Mucosa of descending colon (tissue), 3 donors: ENCODE measurements at regions not wholly inside any gene's neighbourhood (a gene's known extent, or its start where the extent isn't known, plus 50 kb on each side); places are given as distances from the start of the nearest gene placed in this dataset.

ENCODE experiments used
- ATAC-seq: fragments of 200-7000 bp; cut with Tn5 transposase; one replicate; pipeline ENCODE4 v1.9.1; 2020; ENCODE audit warnings: mild to moderate bottlenecking, moderate library complexity
- DNase-seq, 3 donors: peaks; one replicate each; pipeline ENCODE4 v3.0.0-alpha.2; 2020
- H3K36me3 ChIP-seq: fragments of 200-600 bp; one replicate; pipeline ENCODE4 v1.8.0; 2021; ENCODE audit warnings: low read depth, mild to moderate bottlenecking
- H3K4me1 ChIP-seq: fragments of 200-600 bp; one replicate; pipeline ENCODE4 v1.8.0; 2021; ENCODE audit warnings: low read depth, mild to moderate bottlenecking
- H3K4me3 ChIP-seq: fragments of 200-600 bp; one replicate; pipeline ENCODE4 v1.8.0; 2021; ENCODE audit warnings: mild to moderate bottlenecking
- H3K9me3 ChIP-seq: fragments of 200-600 bp; one replicate; pipeline ENCODE4 v1.8.0; 2021; ENCODE audit warnings: mild to moderate bottlenecking
- intact Hi-C, 2 donors: fragments of 100-400 bp; cut with DNase I in 1 of 2; cut with micrococcal nuclease in 1 of 2; formaldehyde crosslinking; loops; one replicate each; pipeline versions ENCODE4 v1.11.0 to v1.11.1; 2022; cut with DNase I, micrococcal nuclease
- TF ChIP-seq, protein P1 (sequence below): fragments of 200-600 bp; IDR thresholded peaks from one replicate; pipeline ENCODE4 v1.8.0; 2022; ENCODE audit warnings: antibody characterized with exemption, mild to moderate bottlenecking
- donor health status: DM: no; HTN: no; CAD: no; lungs with moderate emphysema.
- donor health status: DM: no; HTN: no; CAD: no.
- donor health status: DM: no; HTN: yes; CAD: no.

DNA sequence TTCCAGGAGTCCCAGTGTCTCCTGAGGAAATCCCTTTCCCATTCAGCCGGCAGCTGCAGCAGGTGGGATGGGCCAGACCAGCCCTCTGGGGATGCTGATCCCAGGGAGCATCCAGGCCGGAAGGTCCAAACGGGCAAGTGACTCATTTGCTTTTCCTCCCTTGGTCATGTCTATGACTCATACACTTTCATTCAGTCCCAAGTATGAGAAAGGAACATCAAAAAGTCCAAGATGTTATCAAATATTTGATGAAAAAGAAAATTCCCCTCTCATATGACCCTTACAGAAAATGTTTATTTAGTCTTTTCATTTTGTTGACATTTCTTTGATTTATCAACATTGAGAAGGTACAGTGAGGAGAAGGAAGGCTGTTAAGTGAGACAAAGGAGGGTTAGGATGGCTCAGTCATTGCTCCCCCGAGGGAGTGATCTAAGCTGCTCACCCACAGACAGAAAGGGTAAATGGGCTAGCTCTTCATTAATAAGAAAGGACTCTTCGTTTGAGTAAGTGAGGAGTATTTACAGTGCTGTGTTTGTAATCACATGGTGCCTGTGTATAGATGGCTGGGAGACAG lies 117.6 kb upstream of the ANKRD55 start:
- TF ChIP-seq, protein P1, sequence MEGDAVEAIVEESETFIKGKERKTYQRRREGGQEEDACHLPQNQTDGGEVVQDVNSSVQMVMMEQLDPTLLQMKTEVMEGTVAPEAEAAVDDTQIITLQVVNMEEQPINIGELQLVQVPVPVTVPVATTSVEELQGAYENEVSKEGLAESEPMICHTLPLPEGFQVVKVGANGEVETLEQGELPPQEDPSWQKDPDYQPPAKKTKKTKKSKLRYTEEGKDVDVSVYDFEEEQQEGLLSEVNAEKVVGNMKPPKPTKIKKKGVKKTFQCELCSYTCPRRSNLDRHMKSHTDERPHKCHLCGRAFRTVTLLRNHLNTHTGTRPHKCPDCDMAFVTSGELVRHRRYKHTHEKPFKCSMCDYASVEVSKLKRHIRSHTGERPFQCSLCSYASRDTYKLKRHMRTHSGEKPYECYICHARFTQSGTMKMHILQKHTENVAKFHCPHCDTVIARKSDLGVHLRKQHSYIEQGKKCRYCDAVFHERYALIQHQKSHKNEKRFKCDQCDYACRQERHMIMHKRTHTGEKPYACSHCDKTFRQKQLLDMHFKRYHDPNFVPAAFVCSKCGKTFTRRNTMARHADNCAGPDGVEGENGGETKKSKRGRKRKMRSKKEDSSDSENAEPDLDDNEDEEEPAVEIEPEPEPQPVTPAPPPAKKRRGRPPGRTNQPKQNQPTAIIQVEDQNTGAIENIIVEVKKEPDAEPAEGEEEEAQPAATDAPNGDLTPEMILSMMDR, result no peak
- Histone ChIP-seq H3K4me1 (no peaks in the 10 kb centered on the region), H3K36me3 (no peaks in the 10 kb centered on the region), H3K4me3 (no peak overlapping the region), H3K9me3 (no peaks in the 10 kb centered on the region)
- ATAC-seq (peak; percentile 72), DNase-seq (peak in 2 of 3 donors; percentile 7 to 54)
- intact Hi-C loops, result no loop called here

DNA sequence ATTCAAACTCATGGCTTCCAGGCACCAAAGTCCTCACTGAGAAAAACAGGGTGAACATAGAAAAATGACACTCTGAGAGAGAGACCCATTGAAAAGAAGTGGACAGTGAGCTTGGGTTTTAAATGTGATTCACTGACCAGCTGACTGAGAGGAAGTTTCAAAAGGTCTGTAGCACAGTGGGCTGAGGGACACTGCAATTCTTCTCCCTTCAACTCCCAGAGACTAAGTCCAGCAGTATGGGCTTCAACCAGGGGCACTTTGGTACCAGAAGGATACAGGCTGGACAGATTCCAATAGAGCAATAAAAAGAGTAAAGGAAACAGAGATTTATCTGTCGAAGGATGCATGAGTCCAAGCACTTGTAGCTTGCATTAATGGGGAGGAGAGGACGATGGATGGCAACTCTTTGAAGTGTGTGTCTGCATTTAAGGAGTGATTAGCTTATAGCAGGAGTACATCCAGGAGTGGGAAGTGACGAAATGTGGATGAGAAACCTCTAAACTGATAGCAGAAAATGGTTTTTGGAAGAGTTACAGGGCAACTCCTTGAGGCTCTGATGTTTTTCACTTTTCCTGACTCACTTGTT lies 117.0 kb upstream of the ANKRD55 start:
- Histone ChIP-seq H3K4me3 (no peak overlapping the region), H3K4me1 (no peaks in the 10 kb centered on the region), H3K9me3 (no peaks in the 10 kb centered on the region), H3K36me3 (no peaks in the 10 kb centered on the region)
- intact Hi-C loops, result no loop called here
- ATAC-seq (no peak), DNase-seq (no peak)
- TF ChIP-seq, protein P1, result no peak

DNA sequence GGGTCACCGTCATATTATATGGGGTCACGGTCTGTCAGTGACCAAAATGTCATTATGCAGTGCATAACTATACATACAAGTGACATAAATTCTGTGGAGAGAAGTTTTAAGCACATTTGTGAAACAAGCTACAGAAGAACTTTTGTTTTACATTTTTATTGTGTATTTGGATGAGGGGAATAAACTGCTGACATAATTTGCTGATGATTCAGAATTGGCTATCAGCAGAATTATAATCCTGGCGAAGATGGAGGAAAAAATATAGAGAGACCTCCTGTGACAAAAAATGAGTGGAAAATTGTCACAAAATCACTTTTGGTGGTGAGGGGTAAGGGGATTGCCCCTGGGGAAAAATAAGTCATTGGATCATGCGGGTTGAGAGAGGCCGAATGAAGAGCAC lies 116.3 kb upstream of the ANKRD55 start:
- Histone ChIP-seq H3K9me3 (no peaks in the 10 kb centered on the region), H3K4me1 (no peaks in the 10 kb centered on the region), H3K36me3 (no peaks in the 10 kb centered on the region), H3K4me3 (no peak overlapping the region)
- no peak for ATAC-seq
- intact Hi-C loops, result no loop called here
- TF ChIP-seq, protein P1, result no peak
- DNase-seq, result no peak

DNA sequence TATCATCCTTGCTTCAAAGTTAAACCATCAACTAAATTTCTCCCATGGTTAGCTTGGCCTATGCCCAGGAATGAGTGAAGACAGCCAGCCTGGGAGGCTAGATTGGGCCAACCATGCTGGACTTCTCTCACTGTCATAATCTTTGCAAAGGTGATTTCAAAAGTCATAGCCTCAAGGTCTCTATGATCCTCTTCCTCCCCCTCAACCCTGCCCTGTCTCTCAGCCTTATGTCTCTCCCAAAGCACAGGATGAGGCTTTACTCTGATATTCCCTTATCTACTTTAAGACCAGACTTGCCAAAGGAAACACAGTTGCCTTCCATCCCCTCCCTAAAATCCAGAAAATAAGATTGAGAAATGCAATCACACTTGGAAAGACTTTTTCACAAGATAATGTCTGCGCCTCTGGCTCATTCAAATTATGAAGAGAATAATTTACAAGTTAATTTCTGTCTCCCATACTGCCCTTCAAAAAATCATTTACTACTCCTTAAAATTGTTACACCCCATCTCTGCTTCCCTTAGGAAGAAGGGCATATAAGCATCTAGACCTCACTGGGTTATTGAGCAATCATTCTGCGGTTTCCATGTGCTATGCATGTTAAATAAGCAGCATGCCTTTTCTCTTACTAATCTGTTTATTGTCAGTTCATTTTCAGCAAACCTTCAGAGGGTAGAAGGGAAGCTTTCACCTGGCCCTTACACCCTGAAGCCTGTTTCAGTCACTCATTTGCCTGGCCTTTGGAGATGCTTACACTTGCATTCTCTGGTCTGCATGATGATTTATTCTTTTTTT lies 113.8 kb upstream of the ANKRD55 start:
- no peaks in the 10 kb centered on the region for H3K9me3 ChIP-seq
- H3K4me3 ChIP-seq, result no peak overlapping the region
- no peaks in the 10 kb centered on the region for H3K4me1 ChIP-seq
- DNase-seq, result no peak
- H3K36me3 ChIP-seq, result no peaks in the 10 kb centered on the region
- ATAC-seq, result no peak
- intact Hi-C loops, result no loop called here
- TF ChIP-seq, protein P1, result no peak

DNA sequence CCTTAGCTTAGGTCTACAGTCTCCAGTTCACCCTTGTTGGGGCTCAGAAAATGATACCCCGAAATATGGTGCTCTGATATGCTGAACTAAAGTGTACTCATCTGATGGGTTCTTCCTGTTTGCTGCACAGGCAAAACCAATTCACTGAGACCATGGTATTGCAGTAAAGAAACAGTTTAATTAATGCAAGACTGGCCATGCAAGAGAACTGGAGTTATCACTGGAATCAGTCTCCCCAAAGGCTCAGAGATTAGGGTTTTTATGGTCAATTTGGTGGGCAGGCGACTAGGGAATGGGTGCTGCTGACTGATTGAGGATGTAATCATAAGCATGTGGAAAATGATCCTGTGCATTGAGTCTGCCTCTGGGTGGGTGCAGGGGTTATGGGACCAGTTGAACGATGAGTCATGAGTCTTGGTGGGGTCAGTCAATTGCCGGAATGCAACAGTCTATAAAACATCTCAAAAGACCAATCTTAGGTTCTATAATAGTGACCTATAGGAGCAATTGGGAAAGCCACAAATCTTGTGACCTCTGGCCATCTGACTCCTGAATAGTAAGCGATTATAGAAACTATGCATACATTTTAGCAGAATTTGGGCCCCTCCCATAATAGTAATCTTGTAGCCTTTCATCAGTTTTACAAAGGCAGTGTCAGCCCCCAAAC lies 113.0 kb upstream of the ANKRD55 start:
- Histone ChIP-seq H3K9me3 (no peaks in the 10 kb centered on the region), H3K36me3 (no peaks in the 10 kb centered on the region), H3K4me3 (no peak overlapping the region), H3K4me1 (no peaks in the 10 kb centered on the region)
- intact Hi-C loops, result no loop called here
- DNase-seq, result no peak
- no peak for ATAC-seq
- TF ChIP-seq, protein P1, result no peak
